Omental fat pad (tissue), 3 donors: ENCODE measurements at regions not wholly inside any gene's neighbourhood (a gene's known extent, or its start where the extent isn't known, plus 50 kb on each side); places are given as distances from the start of the nearest gene placed in this dataset.
A peak's percentile ranks its signal among the peaks of the same experiment; 100 is the strongest.

ENCODE experiments used
- ATAC-seq: fragments of 150-250 bp; one replicate; pipeline ENCODE4 v1.9.1; 2016; ENCODE audit warnings: mild to moderate bottlenecking, moderate library complexity; ENCODE audit not compliant: low FRiP score
- DNase-seq: peaks from one replicate; pipeline ENCODE4 v3.0.0-alpha.2; 2019; ENCODE audit warnings: low spot score
- CTCF ChIP-seq, 3 donors: fragments of 450-650 bp; IDR thresholded peaks; one replicate each; pipeline ENCODE4 v1.5.1; 2016 to 2017; ENCODE audit warnings: antibody characterized with exemption in 3 of 3, mild to moderate bottlenecking in 3 of 3, moderate library complexity in 2 of 3

GRCh38 chr1:8217809-8218208 is 100.1 kb upstream of the SLC45A1 start:
- DNase-seq: no peak
- ATAC-seq: no peak
- TF ChIP-seq CTCF (IDR thresholded peaks at IDR 0.05): no peak

DNA sequence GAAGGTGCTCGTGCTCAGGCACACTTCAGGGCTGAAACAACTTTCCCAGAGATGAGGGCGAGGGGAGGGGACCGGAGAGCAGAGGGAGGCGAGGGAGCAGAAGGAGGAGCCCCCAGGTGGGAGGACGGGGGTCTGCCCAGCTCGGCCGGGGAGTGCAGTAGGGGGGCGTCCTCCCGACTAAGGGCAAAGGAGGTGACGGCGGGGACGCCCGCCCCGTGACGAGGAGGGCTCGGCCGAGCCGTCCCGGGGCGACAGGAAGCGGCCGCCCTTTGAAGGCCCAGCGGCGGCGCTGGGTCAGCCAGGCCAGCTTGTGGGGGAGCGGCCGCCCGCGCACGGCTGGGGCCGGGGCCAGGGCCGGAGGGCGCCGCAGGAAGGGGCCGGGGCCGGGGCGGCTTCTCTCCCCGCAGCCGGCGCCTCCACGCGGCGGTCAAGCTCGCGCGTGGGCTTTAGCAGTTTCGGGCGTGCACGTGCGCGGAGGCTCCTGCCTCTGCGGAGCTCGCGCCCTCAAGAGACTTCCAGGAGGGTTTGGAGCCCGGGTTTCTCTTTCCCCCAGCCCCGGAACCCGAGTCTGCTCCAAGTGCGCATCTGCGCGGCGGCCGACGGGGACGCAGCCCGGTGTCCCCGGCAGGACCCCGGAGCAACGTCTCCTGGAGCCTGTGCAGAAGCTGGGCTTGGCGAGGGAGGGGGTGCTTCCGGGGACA is 100.8 kb upstream of the SLC45A1 start:
- peak; percentile 42 for ATAC-seq
- DNase-seq: no peak
- no peak for TF ChIP-seq CTCF (IDR thresholded peaks at IDR 0.05)

DNA sequence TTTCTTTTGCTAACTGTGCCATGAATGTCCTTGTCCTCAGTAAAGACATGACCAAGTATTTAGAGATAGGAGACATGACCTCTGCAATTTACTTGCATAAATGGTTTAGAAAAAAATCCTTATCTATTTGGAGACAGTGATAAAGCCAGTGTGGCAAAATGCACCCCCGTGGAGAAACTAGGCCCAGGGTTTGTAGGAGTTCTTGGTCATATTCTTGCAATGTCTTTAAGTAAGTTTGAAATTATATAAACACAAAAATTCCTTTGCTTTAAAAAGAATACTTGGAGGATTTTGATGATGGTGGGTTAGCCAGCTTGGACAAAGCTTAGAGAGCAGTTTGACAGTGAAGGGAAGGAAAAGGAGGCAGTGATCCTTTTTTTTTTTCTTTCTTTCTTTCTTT is 101.9 kb upstream of the SLC45A1 start:
- no peak for TF ChIP-seq CTCF (IDR thresholded peaks at IDR 0.05)
- DNase-seq (no peak), ATAC-seq (no peak)

DNA sequence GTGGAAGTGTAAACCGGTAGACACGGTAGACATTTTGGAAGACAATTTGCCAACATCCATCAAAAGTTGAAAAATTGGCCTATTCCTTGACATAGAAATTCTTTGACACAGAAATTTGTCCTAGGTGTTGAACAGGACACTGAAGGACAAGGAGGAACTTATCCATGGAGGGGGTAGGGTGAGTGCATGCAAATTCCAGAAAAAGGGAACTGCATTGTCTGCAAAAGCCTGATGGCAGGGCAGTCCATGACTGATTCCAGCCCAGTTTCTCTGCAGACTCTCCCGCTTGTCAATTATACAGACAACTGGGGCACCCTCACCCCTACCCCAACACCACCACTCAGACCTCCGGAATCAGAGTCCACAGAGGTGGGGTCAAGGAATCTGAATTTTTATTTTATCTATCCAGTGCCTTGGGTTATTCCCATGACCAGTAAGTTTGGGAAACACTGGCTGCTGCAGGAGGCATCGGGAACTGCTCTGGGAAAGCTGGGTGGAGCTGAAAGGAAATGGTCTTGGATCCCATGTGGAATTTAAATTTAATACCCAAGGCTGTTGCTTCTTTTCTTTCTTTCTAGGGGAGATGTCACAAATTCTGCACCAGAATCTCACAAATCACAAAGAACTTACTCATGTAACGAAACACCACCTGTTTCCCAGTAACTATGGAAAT is 103.3 kb upstream of the SLC45A1 start:
- no peak for TF ChIP-seq CTCF (IDR thresholded peaks at IDR 0.05)
- ATAC-seq (no peak), DNase-seq (no peak)

GRCh38 chr1:8213676-8214075 is 104.2 kb upstream of the SLC45A1 start:
- no peak for ATAC-seq
- DNase-seq: no peak
- no peak for TF ChIP-seq CTCF (IDR thresholded peaks at IDR 0.05)

DNA sequence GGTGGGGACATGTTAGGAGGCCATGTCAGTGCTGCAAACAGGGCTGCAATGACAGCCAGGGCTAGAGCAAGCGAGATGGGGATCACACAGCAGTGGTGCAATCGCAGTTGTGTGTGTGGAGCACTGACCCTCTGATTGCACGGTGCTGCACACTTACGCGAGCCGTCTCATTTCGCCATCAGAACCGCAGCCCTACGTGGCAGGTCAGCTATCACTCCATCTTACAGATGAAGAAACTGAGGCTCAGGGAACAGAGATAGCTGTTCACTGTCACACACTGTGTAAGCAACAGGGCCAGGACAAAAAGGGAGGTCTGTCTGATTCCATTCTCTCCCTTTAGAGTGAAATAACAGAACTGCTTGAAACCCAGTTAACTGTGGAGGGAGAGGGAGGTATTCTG is 104.8 kb upstream of the SLC45A1 start:
- ATAC-seq: no peak

More for the DNA sequence above, 104.8 kb upstream of the SLC45A1 start:
- TF ChIP-seq CTCF (IDR thresholded peaks at IDR 0.05): no peak
- no peak for DNase-seq
